Kidney capillary endothelial cell (primary cell): ENCODE measurements at regions not wholly inside any gene's neighbourhood (a gene's known extent, or its start where the extent isn't known, plus 50 kb on each side); places are given as distances from the start of the nearest gene placed in this dataset.

Source experiments
- DNase-seq: peaks from one replicate; pipeline ENCODE4 v3.0.0-alpha.2; 2018; ENCODE audit warnings: low spot score

DNA sequence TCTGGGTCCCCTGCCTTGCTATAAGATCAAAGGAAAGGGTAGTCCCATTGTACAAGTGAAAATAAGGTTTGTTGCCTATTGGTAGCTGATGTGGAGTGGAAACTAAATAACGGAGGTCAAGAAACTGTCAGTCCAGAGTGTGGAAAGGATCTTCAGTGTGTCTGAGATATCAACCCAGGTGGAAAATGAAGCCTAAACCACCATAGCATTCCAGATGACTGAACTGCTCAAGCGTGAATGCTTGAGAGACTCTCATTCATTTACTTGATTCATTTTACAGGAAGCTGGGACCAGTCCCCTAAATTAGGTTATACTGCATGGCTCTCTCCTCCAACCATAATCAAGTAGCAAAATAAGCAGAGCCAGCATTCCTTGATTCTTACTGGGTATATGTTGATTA is 116.0 kb upstream of the SLC28A3 start:
- no peak for DNase-seq

DNA sequence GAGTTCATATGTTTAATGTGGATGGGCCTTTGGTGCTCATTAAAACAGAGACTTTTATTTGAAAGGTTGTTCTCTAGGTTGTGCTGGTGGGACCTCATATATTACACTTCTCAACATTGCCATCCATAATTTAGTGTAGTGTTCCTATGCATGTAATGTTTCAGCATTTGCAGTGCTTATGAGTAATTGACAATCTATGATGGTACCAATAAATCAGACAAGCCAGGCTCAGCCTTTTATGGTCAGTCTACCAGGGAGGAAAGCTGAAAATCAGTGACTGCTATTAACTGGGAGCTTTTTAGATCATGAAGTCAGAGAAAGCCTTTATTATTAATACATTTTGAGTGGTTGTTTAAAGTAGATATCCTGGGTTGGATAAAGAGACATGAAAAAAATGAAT is 120.1 kb upstream of the SLC28A3 start:
- no peak for DNase-seq

GRCh38 chr9:84463272-84463671 is 122.7 kb upstream of the SLC28A3 start:
- DNase-seq: no peak

DNA sequence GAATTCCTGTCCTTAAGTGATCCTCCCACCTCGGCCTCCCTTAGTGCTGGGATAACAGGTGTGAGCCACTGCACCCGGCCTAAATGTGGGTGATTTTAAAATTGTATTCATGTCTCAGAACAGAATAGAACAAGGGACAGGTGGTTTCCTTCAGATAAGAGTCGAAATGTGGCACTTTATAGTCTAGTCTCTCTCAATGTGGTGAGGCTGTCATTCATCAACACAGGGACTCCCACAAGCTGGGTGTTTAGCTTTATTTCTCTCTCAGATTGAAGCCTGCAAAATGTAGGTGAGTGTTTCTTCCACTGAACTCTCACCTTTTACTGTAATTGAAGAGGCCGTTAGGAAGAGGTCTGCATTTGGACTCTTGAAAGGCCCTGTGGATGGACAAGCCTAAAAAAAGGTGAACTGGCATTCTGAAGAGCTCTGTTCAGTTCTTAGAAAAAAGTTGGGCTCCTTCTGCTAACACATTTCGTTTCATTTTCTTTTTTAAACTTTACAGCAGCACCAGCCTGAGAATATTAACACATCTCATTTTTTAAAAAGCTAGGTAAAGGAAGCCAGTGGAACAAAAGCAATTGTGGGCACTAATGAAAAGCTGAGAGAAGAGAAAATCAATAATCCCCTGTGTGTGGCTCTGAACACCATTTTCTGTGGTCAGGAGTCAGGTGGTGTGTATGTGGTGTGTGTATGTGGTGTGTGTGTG is 126.2 kb upstream of the SLC28A3 start:
- no peak for DNase-seq

GRCh38 chr9:84471816-84472215 is 131.3 kb upstream of the SLC28A3 start:
- no peak for DNase-seq

- DNase-seq: no peak
These were observed 138.4 kb upstream of the SLC28A3 start for GRCh38 chr9:84478996-84479395.

GRCh38 chr9:84480071-84480470 is 139.5 kb upstream of the SLC28A3 start:
- no peak for DNase-seq

DNA sequence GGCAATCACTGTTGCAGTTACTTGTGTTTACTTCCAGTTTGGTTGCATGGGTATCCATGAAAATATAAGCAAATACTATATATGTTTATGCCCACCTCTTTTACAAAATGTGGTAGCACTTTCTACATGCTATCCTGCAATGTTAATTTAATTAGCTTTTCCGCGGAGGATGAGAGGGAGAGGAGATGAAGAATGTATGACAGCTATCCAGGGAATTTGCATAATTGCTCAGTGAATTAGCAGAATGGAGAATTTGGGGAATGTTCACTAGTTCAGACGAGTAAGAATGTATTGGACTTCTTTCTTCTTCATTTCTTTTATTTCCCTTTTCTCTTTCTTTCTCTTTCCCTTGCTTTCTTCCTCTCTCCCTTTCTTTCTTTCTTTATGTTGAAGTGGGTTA is 140.7 kb upstream of the SLC28A3 start:
- DNase-seq: no peak

DNA sequence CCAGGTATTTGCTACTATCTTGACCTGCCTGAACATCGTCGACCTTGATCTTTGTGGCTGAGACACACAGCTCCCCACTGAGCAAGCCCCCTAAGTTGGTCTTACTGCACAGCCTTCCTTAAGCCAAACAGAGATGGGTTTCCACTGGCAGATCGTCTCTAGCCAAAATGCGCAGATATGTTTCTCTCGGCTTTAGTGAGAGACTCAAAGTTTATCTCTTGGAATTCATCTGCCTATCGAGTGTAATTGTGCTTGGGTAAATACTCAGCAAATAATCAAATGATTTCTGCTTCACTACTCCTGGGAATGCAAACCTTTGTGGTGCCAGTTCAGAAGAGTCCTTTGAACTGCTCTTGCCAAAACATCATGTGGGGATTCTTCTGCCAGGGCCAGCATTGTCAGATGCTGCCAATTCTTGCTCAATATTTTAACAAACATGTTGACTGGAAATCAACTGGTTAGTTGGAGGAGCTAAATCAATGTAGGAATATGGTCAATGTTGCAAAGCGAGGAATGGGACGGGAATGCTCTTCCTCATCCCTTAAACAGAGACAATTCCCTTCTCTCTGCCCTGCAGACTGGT is 141.2 kb upstream of the SLC28A3 start:
- DNase-seq: no peak

DNA sequence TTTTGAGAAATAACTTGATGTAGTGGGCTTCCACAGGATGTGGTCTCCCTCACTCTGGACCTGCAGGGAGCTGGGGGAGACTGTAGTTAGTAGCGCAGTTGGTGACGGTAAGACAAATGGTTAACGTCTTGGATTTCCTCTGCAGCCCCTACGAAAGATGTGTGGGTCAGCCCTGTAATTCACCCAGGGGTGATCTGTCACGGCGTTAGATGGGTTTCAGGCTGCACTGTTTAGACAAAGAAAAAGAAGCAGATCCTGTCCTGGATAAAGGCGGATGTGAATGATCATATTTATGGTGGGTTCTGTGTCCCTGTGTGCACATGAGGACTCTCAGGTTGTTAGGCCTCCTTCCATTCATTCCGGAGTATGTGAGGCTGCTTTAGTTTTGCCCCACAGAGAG is 142.0 kb upstream of the SLC28A3 start:
- DNase-seq: no peak

GRCh38 chr9:84484172-84484571 is 143.6 kb upstream of the SLC28A3 start:
- no peak for DNase-seq

GRCh38 chr9:84485539-84485938 is 145.0 kb upstream of the SLC28A3 start:
- no peak for DNase-seq

DNA sequence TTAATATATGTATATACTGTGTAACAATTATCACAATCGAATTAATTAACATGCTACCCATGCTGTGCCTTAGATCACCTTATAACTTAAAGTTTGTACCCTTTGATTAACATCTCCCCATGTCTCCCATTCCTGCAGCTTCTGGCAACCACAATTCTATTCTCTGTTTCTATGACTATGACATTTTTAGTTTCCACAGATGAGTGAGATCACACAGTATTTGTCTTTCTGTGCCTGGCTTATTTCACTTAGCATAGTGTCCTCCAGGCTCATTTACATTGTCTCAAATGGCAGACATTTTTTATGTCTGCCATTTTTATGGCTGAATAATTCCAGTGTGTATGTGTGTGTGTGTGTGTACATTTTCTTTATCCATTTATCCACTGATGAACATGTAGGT is 146.1 kb upstream of the SLC28A3 start:
- no peak for DNase-seq

DNA sequence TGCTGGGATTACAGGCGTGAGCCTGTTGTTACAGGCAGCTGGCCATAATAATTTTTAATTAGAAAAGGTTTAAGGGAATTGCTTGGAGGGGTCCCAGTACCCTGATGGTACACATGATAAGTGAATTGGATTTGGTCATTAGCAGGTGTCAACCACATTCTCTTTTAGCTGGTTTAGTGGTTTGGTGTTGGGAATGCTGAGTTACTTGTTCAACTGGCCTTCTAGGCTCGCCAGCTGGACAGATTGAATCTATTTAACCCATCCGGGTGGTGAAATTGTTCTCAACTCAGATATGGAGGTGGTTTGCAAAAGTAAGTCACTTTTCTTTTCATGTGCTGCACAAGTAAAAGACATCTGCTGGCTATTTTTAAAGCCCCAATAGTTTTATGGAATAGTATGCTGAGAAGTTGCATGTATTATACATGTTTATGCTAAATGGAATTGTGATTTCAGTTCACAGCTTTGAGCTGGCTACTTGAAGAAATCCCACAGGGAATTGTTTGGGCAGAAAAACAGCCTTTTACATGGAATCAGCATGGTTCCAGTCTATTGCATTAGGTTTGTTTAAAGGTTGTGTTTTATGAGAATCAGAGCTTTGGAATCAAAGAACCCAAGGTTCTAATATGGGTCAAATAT is 149.8 kb upstream of the SLC28A3 start:
- no peak for DNase-seq

DNA sequence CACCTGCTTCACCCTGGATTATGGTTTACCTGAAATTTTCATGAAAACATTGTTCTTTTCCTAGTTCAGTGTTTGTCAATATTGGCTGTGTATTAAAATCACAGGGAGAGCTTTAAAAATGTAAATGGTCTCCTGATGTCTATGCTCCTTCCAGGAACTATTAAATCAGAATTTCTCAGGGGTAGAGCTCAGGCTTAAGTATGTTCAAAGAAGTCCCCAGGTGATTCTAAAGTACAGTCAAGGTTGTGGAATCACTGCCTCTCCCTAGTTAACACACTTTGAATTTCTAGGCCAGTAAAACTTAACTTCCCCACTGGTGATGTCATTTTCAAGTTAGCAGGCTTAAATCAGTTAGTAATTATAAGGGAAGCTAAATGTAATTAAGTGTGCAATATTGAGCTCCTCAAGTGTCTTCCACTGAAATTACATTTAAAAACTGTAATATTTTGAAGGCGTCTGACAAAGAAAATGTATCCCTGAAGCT is 150.3 kb upstream of the SLC28A3 start:
- DNase-seq: no peak

DNA sequence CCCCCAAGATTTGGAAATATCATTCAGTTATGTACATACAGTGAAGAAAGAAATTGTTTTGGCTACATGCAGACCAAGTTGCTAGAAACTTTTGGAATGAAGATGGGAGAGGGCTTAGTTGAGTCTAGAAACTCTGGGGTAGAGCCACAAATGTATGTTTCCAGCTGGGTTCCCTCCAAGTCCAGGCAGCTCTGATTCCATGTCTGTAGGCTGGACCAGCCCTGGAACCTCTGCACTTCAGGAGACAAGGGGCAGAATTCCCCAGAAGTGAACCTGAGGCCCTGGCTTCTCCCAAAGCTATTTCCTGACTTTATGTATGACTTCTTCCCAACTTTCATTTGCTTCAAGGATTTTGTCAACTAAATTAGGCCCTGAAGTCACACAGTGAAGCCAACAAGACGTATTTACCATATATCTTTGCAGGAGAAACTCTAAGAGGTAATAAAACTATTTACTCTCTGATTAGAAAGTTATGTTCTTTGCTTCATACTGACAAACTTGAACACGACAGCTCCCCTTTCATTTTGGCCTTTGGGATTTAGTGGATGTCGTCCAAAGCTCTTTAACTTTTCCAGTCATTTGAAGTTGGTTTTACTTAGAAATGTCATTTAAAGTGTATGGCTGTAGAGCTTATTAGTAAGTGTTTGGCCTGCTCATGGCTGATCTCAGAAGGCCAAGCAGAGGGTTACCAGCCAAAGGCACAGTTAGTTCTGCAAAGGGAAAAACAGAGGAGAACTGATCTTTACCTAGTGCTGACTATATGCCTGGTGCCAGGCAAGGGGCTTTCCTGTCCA is 152.0 kb upstream of the SLC28A3 start:
- DNase-seq: no peak

DNA sequence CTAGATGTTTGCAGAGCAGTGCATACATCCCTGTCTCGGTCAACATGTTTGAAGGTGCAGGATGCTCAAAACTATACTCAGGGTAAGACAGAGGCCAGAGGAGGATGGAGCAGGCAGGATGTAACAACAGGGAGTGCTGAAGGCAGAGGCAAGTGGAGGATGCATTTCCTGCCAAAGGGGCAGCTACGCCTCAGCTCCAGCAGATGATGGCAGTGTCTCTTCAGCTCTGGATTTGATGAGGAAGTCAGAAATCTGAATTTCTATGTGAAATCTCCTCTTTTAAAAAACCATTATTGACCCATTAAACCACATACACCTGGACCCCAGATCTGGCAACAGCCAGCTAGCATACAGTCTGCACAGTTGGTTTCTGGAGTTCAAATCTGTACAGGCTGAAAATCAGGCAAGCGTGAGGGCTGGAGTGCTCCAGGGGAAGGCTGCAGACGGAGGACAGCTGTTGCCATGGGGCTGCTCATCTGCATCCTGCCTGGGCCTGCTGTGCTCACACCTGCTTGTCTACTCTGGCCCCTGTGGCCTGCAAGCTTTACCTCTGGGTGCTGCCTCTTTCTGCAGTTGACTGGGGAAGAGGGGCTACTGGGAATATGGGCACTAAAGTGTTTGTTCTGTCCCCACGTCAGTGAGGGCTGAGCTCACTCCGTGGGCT is 152.9 kb upstream of the SLC28A3 start:
- DNase-seq: no peak

GRCh38 chr9:84499969-84500582 is 159.5 kb upstream of the SLC28A3 start:
- no peak for DNase-seq

DNA sequence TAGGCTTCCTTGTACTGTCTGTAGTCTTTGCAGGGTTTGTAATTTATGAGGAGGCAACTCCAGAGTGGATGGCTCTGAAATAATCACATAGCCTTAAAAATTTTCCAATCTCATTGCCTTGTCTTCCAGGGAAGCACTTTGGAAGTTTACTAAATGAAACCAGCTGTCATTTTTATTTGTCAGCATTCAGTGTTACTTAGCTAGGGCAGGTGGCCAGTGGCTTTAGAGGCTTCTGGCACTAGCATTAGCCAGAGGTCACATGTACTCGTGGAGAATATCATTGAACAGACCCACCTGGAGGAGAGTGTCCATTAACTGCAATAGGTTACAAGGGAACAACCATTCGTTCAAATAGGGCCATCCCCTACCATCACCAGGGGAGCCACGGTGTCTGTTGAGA is 160.3 kb upstream of the SLC28A3 start:
- DNase-seq: no peak

- DNase-seq: no peak
These were observed 161.0 kb upstream of the SLC28A3 start for GRCh38 chr9:84501587-84501986.

GRCh38 chr9:84502066-84502465 is 161.5 kb upstream of the SLC28A3 start:
- no peak for DNase-seq

- DNase-seq: no peak
These were observed 163.8 kb upstream of the SLC28A3 start for GRCh38 chr9:84504360-84504759.
